ENCODE measurements at regions not wholly inside any gene's neighbourhood (a gene's known extent, or its start where the extent isn't known, plus 50 kb on each side); places are given as distances from the start of the nearest gene placed in this dataset.

DNA sequence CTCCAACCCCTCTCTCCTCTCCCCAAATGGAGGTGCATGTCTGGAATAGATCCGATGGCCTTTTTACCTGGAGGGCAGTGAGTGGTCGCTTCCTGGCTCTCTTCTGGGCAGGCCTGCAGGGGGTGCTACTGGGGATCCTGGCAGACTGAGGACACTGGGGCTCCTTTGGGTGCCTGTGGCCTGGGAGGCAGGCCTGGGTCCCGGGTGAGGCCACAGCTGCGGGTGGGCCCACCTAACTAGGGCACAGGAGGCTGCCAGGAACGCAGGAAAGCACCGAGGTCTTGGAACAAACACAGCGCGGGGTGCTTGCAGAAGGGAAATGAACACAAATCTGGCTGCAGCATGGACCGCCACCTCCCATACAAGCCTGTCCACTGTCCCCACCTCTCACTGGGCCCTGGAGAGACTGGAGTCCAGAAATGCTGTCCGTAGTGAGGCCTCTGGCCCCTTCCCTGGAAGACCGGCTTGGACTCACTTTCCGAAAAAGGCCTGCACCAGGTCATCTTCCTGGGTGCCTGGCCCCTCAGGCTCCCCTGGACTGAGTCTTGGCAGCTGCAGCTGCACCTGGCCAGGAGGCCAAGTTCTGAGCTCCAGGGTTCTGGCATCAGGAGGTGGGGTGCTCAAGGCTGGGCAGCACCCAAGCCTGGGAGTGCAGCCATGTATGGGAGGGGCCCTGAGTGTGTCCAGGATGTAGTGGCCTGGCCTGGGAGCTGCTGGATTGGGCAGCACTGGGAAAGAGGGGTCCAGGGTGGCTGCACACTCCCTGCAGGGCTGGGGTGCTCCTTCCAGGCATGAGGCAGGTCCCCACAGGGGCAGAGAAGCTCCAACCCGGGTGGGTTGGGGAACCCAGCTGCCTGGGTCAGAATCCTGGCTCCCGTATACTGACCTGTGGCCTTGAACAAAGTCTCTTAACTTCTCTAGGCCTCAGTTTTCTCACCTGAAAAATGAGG lies 195.1 kb downstream of the IRF8 start:
- intact Hi-C loops (cut with DNase I): no loop called here
- ATAC-seq: no peak
- DNase-seq: no peak

DNA sequence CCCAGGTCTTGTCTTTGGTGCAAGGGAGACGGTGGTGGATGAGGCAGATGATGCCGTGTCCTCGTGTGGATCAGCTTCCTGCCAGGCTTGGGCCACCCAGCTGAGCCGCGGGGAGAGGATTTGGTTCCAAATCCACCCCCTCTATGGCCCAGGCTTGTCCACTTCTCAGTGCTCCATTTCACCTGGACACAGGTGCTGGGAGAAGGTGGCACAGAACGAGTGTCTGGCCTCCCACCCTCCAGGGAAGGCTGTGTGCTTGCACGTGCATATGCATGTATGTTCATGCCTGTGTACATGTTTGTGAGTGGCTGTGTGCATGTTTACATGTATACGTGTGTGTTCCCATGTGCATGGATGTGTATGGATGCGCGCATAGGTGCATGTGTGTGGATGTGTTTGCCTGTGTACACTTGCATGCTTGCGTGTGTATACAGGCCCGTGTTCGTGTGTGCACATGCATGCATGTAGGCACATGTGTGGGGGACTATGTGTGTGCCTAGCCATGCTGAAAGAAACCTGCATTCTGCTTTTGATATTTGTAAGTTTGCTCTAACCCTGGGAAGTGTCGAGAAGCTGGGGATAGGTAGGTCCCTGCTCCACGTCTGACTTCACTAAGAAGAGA lies 196.3 kb downstream of the IRF8 start:
- ATAC-seq: no peak
- intact Hi-C loops (cut with DNase I): no loop called here
- no peak for DNase-seq

DNA sequence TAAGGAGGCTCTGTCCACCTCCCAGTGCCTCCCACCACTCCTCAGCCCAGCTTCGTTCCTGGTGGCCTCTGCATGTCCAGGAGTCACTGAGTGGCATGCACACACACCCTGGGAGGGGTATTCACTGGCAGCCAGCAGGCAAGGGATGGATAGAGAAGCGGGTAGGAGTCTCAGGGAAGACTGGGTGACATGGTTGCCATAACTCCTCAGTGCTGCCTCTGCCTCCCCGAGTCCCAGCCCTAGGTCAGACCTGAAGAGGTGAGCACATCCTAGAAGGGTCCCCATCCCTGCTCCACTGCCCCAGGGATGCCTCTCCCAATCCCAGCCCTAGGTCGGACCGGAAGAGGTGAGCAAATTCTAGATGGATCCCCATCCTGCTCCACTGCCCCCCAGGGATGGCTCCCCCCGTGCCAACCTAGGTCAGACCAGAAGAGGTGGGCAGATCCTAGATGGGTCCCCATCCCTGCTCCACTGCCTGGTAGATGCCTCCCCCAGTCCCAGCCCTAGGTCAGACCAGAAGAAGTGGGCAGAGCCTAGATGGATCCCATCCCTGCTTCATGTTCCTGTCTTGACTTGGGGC lies 197.0 kb downstream of the IRF8 start:
- no peak for DNase-seq
- intact Hi-C loops (cut with DNase I): no loop called here
- no peak for ATAC-seq

- DNase-seq: no peak
- intact Hi-C loops (cut with DNase I): no loop called here
- ATAC-seq: no peak
Observed at GRCh38 chr16:86096850-86097249, 197.9 kb downstream of the IRF8 start.

DNA sequence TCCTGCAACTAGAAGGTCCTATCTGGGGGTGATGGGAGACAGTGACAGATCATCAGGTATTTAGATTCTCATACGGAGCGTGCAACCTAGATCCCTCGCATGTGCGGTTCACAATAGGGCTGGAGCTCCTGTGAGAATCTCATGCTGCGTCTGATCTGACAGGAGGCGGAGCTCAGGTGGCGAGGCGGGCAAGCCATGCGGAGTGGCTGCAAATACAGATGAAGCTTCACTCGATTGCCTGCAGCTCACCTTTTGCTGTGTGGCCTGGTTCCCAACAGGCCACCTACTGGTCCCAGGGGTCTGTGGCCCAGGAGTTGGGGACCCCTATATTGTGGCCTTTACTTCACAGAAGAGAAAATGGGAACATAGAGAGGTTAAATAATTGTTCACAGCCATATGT lies 200.4 kb downstream of the IRF8 start:
- intact Hi-C loops (cut with DNase I): no loop called here
- no peak for ATAC-seq
- DNase-seq: no peak

DNA sequence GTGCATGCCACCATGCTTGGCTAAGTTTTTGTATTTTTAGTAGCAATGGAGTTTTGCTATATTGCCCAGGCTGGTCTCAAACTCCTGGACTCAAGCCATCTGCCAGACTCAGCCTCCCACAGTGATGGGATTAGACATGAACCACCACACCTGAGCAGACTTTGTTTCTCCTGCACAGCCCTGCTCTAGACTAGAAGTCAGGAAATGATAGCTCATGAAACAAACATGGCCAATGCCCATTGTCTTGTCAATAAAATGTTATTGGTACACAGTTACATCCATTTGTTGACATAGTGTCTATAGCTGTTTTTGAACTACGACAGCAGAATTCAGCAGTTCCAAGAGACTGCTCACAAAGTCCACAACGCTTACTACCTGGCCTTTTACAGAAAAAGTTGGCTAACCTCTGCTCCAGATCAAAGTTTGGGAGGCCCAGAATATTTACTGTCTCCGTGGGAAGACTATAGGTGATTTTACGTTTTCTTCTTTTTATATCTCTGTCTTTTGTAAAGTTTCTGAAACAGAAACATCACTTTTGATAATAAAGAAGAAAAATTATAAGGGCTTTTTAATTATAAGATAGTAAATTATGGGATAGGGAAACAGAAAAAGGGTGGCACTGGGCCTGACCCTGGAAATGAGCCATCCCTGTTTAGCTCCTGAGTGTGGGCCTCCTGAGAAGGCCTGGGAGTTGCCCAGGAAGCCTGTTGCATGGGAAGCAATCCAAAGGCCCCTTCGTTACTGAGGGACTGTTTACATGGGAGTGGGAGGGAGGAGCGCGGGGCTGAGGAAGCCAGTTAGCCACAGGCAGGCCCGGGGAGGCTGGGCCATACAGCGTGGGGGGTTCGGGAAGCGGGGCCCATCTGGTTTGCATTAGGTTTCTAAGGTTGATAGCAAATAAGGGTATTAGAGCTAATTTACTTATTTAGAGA lies 201.5 kb downstream of the IRF8 start:
- DNase-seq (no peak), ATAC-seq (no peak)
- intact Hi-C loops (cut with DNase I): no loop called here

GRCh38 chr16:86101137-86101896 lies 202.4 kb downstream of the IRF8 start:
- ATAC-seq: no peak
- intact Hi-C loops (cut with DNase I): no loop called here

DNA sequence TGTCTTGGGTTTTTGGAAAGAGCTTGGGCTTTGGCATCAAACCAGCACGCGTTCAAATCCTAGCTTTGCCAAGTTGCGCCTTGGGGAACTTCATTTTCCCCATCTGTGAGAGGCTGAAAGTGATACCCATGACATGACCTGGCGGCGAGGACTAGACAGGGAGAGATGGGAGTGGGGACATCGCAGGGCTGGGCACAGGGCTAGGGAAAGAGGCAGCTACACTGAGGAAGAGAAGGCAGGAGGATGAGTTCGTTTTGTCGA lies 202.9 kb downstream of the IRF8 start:
- DNase-seq (no peak), ATAC-seq (no peak)
- intact Hi-C loops (cut with DNase I): no loop called here

More at GRCh38 chr16:86101137-86101896, 202.4 kb downstream of the IRF8 start:
- no peak for DNase-seq

DNA sequence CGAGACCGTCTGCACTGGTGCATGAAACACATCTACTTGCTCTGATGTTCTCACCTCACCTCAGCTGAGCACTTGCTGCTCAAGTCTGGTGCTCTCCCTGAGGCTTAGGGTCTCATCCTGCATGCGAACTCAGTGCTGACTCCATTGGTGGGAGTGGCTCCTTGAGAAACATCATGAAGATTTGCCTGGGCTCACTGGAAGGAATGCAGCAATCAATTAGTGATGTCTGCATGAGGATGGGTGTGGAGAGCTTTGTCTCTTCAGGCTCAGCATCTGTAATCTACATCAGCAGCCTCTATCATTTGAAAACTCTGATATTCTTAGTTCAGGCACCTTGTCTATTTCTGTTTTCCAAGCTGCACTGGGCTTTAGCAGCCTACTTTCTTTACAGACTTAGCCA lies 204.4 kb downstream of the IRF8 start:
- DNase-seq (no peak), ATAC-seq (no peak)
- intact Hi-C loops (cut with DNase I): no loop called here

DNA sequence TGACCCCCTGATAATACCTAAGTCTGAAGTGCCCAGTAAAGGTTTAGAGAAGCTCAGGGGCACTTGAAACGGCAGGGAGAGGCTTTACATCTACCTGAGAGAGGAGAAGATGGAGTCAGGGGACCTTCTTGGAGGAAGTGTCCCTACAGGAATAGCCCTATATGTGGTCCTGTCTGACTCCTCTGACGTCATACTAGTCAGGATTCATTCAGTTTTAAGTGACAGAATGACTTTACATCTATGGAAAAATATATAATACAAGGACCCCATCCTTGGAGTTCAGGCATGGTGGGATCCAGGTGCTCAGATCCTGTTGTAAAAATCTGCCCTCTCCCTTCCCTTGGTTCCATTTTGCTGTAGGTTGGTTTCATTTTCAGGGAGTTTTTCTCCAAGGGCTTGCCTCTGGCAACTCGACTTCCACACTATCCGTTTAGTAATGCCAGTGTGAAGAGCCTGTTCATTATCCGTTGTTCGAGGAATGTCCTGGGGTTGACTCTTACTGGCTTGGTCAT lies 205.6 kb downstream of the IRF8 start:
- intact Hi-C loops (cut with DNase I): no loop called here
- no peak for ATAC-seq
- DNase-seq: no peak

DNA sequence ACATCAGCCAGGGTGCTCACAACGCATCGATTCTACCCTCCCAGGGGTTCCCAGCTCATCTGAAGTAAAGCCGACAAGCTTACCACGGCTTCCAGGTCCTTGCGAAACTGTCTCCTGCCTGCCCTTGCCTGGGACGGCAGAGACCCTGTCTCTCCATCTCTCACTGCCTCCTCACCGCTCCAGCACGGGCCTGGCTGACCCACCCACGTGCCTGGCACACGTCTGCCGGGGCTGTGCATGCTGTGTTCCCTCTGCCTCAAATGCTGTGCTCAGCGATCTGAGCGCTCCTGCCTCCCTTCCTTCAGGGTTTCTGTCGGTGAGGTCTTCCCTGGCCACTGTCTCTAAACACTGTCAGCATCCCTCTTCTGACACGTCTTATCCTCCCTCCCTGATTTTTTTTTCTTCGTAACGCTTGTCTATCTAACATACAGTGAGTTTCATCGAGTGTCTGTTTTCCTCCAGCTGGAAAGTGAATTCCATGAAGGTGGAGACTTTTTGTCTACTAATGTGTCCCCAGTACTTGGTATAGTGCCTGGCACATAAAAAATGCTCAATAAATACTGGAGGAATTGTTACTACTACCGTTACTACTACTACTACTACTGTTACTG lies 208.4 kb downstream of the IRF8 start:
- intact Hi-C loops (cut with DNase I): no loop called here
- ATAC-seq (peak in 1 of 2 donors; percentile 34), DNase-seq (no peak)

DNA sequence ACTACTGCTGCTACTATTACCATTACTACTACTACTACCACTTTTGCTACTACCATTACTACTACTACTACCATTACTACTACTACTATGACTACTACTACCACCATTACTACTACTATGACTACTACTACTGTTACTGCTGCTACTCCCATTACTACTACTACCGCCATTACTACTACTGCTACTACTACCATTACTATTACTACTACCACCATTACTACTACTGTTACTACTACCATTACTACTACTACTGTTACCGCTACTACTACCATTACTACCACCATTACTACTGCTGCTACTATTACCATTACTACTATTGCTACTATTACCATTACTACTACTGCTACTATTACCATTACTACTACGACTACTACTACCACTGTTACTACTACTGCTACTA lies 209.1 kb downstream of the IRF8 start:
- no peak for ATAC-seq

DNA sequence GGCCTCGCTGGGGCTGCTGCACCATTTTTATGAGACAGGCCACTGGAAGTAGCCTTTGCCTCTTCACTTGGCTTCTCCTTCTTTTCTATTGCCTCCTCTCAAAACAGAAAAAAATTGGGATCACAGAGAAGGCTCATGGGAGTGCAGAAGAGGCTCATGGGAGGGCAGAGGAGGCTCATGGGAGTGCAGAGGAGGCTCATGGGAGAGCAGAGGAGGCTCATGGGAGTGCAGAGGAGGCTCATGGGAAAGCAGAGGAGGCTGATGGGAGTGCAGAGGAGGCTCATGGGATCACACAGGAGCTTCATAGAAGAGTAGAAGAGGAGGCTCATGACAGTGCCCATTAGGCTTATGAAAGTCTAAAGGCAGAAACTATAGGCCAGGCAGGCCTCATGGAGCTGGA lies 211.2 kb downstream of the IRF8 start:
- ATAC-seq (no peak), DNase-seq (no peak)
- intact Hi-C loops (cut with DNase I): no loop called here

More for the DNA sequence above, 209.1 kb downstream of the IRF8 start:
- intact Hi-C loops (cut with DNase I): no loop called here
- no peak for DNase-seq

GRCh38 chr16:86110726-86111125 lies 211.8 kb downstream of the IRF8 start:
- intact Hi-C loops (cut with DNase I): no loop called here
- ATAC-seq: no peak
- DNase-seq: no peak

DNA sequence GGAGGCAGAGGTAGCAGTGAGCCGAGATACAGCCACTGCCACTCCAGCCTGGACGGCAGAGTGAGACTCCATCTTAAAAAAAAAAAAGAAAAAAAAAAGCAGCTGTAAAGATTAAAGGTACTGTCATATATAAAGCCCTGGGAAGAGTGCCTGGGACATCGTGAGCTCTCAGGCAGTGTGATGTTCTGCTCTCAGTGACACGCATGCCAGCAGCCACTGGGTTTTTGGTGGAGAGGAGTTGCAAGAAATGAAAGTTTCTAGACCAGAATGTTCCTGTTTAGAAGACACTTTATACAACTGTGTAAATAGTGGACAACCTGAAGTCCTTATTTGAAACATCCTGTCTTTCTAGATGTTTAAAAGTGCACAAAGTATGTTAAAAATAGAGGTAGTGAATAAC lies 213.2 kb downstream of the IRF8 start:
- no peak for DNase-seq
- intact Hi-C loops (cut with DNase I): no loop called here
- ATAC-seq: no peak

DNA sequence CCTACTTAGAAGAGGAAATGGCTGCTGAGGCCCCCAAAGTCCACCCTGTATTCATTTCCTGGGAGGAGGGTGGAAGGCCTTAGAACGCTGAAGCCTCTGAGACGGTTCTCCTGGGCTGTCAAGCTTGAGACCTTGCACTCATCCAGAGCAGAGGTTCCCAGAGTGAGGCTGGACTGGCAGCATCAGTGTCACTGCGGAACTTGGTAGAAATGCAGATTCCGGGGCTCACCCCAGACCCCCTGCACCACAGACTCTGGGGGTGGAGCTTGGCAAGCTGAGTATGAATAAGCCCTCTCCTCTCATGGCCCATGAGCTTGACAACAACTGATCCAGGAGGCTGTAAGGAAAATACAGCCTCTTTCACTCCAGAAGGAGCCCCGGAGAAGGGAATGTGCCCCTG lies 218.3 kb downstream of the IRF8 start:
- DNase-seq (no peak), ATAC-seq (no peak)
- intact Hi-C loops (cut with DNase I): no loop called here

DNA sequence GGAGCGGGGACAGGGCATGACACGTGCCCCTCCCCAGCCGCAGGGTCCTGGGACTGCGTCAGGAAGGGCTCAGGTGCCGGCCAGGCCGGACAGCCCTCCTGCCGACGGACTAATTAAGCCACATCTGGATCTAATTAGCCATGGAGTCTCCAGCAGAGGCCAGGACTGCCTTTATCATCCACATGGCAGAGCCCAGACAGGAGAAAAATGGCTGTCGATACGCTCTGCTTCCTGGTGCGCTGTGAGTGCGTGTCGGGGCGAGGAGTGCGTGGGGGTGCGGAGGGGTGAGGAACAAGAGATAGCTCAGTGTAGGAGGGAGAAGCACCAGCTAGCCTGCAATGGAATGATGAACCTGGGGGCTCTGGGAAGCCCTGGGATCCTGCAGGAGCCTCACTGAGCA lies 218.8 kb downstream of the IRF8 start:
- DNase-seq (no peak), ATAC-seq (no peak)
- intact Hi-C loops (cut with DNase I): no loop called here
